Upper lobe of right lung (tissue), 1 donor: ENCODE measurements at regions not wholly inside any gene's neighbourhood (a gene's known extent, or its start where the extent isn't known, plus 50 kb on each side); places are given as distances from the start of the nearest gene placed in this dataset.
A peak's percentile ranks its signal among the peaks of the same experiment; 100 is the strongest.
"Not testable (repeated sequence)": the region's sequence is repeated elsewhere in the genome, so short reads cannot be mapped to it uniquely, and the experiment has no call there.

Experiments
- ATAC-seq: fragments of 200-7000 bp; cut with Tn5 transposase; one replicate; pipeline ENCODE4 v1.9.1; 2020; ENCODE audit warnings: mild to moderate bottlenecking, moderate library complexity
- DNase-seq: peaks from one replicate; pipeline ENCODE4 v3.0.0-alpha.2; 2020
- H3K27ac ChIP-seq: fragments of 200-600 bp; one replicate; pipeline ENCODE4 v1.8.0; 2022
- H3K27me3 ChIP-seq: fragments of 200-600 bp; one replicate; pipeline ENCODE4 v1.8.0; 2022; ENCODE audit warnings: mild to moderate bottlenecking
- H3K36me3 ChIP-seq: fragments of 200-600 bp; one replicate; pipeline ENCODE4 v1.8.0; 2022
- H3K4me1 ChIP-seq: fragments of 200-600 bp; one replicate; pipeline ENCODE4 v1.8.0; 2022
- H3K4me3 ChIP-seq: fragments of 200-600 bp; one replicate; pipeline ENCODE4 v1.8.0; 2022; ENCODE audit warnings: mild to moderate bottlenecking
- H3K9me3 ChIP-seq: fragments of 200-600 bp; one replicate; pipeline ENCODE4 v1.8.0; 2022
- intact Hi-C: fragments of 100-400 bp; cut with DNase I; formaldehyde crosslinking; loops from one replicate; pipeline ENCODE4 v1.11.0; 2022
- TF ChIP-seq, protein P1 (sequence below): fragments of 200-600 bp; IDR thresholded peaks from one replicate; pipeline ENCODE4 v1.8.0; 2022; ENCODE audit warnings: antibody characterized with exemption
- donor health status: DM: no; HTN: yes; CAD: no; lungs with severe emphysema.

DNA sequence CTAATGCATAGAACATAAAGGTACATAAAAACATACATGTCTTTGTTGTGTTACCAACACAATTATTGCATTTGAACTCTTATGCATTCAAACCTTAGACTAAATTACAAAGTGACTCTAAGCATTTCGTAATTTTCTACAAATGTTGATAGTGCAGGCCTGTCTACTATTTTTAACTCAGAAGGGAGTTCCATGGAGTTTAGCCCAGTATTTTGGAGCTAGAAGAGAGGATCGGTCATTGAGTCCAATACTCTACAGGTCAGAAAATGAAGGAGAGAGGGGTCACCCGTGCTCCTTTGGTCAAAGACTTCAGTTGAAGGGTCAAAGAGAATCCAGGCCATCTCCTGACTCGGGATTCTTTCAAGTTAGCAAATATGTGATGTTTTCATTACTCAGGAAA lies 55.3 kb upstream of the SRRM3 start:
- intact Hi-C loops: no loop called here
- TF ChIP-seq, protein P1, sequence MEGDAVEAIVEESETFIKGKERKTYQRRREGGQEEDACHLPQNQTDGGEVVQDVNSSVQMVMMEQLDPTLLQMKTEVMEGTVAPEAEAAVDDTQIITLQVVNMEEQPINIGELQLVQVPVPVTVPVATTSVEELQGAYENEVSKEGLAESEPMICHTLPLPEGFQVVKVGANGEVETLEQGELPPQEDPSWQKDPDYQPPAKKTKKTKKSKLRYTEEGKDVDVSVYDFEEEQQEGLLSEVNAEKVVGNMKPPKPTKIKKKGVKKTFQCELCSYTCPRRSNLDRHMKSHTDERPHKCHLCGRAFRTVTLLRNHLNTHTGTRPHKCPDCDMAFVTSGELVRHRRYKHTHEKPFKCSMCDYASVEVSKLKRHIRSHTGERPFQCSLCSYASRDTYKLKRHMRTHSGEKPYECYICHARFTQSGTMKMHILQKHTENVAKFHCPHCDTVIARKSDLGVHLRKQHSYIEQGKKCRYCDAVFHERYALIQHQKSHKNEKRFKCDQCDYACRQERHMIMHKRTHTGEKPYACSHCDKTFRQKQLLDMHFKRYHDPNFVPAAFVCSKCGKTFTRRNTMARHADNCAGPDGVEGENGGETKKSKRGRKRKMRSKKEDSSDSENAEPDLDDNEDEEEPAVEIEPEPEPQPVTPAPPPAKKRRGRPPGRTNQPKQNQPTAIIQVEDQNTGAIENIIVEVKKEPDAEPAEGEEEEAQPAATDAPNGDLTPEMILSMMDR: no peak
- no peaks in the 10 kb centered on the region for H3K9me3 ChIP-seq
- no peak overlapping the region for H3K27ac ChIP-seq
- H3K4me1 ChIP-seq: no peaks in the 10 kb centered on the region
- peaks cover 15% of the 10 kb centered on the region for H3K27me3 ChIP-seq
- H3K4me3 ChIP-seq: no peak overlapping the region
- H3K36me3 ChIP-seq: no peaks in the 10 kb centered on the region
- DNase-seq (no peak), ATAC-seq (no peak)

DNA sequence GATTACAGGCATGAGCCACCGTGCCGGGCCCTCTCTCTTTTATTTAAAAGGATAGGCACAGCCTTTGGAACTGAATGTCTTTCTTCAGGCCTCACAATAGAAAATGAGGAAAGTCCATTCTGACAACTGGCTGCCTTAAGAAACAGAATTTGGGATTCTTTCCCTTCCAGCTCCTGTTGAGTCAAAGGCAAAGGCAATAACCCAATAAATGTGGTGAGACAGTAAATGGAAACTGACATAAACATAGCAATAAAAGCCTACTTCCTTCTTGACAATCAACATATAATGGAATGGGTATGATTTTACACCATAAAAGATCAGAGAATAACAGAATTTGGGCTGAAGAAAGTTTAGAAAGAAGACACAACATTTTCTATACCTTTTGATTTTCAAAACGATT lies 52.7 kb upstream of the SRRM3 start:
- DNase-seq, ATAC-seq, H3K4me1 ChIP-seq, H3K4me3 ChIP-seq, H3K36me3 ChIP-seq, H3K9me3 ChIP-seq, intact Hi-C loops, H3K27ac ChIP-seq: not testable (repeated sequence)
- H3K27me3 ChIP-seq: peaks cover 17% of the 10 kb centered on the region

DNA sequence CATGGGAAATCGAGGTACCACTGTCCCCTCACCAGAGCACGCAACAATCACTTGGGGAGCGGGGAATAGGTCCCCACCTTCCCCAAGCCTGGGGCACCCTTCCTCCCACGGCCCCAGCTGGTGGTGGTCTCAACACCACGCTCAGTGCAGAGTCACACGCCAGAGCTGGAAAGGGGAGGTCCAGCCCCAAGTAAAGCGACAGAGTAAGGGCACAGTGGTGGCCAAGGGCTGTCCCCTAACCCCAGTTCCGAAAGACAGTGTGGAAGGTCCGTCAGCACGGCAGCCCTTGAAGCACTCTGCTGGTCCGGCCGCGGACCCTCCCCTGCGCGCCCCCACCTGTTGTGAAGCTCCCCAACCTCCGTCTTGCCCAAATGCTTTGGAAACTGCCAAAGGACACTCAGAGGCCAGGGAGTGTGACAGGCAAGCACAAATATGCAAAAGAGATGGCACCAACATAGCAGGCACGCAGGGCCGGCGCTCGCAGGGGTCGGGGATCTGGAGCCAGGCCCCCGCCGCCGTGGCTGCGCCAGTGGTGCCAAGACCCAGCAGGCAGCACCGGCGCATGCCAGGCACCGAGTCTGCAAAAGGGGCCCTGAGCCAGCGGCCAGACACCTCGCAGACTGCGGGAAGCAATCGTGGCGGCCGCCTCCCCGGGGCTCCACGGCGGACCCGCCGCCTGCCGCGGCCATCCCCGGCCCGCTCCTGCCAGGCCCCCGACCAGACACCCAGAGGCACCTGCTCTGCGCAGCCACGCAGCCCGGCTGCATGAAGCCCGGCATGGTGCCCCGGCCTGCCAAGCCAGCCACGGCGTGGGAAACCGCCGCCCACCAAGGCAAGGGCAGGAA lies 51.6 kb upstream of the SRRM3 start:
- intact Hi-C loops: no loop called here
- TF ChIP-seq, protein P1: no peak
- Histone ChIP-seq H3K4me3 (no peak overlapping the region), H3K27ac (no peak overlapping the region), H3K27me3 (peaks cover 17% of the 10 kb centered on the region), H3K9me3 (no peaks in the 10 kb centered on the region), H3K4me1 (no peaks in the 10 kb centered on the region), H3K36me3 (no peaks in the 10 kb centered on the region)
- ATAC-seq: peak; percentile 33
- DNase-seq: no peak
